HepG2 (cell line): ENCODE measurements at regions not wholly inside any gene's neighbourhood (a gene's known extent, or its start where the extent isn't known, plus 50 kb on each side); places are given as distances from the start of the nearest gene placed in this dataset.

Experiments
- ATAC-seq: fragments of 200-7000 bp; cut with Tn5 transposase; 3 replicates; pipeline ENCODE4 v1.9.1; 2020; ENCODE audit warnings: mild to moderate bottlenecking, moderate library complexity
- BruUV-seq: library from RNA; stranded (reverse); fragments of 400-500 nt; replicated peaks from 2 replicates; lab custom pipeline; 2021; lab: Mats Ljungman, UMichigan
- CTCF ChIA-PET: fragments of 300-600 bp; formaldehyde crosslinking; extraction: SDS; loops from one replicate; lab custom pipeline; 2021; ENCODE audit warnings: low total read pairs, inconsistent platforms, low intra/inter-chr PET ratio; lab: Yijun Ruan, JAX
- POLR2A ChIA-PET: fragments of 350-600 bp; sonication (Branson Sonifier 250); formaldehyde crosslinking; loops from one replicate; lab custom pipeline; 2020; ENCODE audit warnings: antibody characterized with exemption, inconsistent platforms; lab: Yijun Ruan, JAX
- DNase-seq: peaks from one replicate; pipeline ENCODE4 v3.0.0-alpha.2; 2015; ENCODE audit warnings: low spot score
- FAIRE-seq: peaks from 3 replicates; lab custom pipeline; 2011; peaks lifted over from hg19 to GRCh38; lab: Jason Lieb, UNC
- H2AFZ ChIP-seq: one replicate; pipeline ENCODE4 v1.6.1; 2011; ENCODE audit warnings: low read length, inconsistent platforms
- H3K27ac ChIP-seq: fragments of 300-600 bp; 3 replicates; pipeline ENCODE4 v1.8.0; 2011; ENCODE audit warnings: mixed run types, mild to moderate bottlenecking, mixed read lengths, low read length, inconsistent platforms; ENCODE audit not compliant: insufficient read depth; ENCODE audit errors: extremely low read length
- H3K27me3 ChIP-seq, 2 experiments: fragments of 200-600 bp in 1 of 2; 2 replicates in 1 of 2; 3 replicates in 1 of 2; pipeline versions ENCODE4 v1.6.0 to v1.8.0; 2011; ENCODE audit warnings: low read length in 2 of 2, mild to moderate bottlenecking in 2 of 2, moderate library complexity in 2 of 2, inconsistent platforms in 1 of 2; ENCODE audit not compliant: insufficient read depth in 2 of 2, control insufficient read depth in 1 of 2
- H3K36me3 ChIP-seq, 2 experiments: fragments of 200-600 bp in 1 of 2; replicated peaks in 1 of 2; 2 replicates in 1 of 2; 3 replicates in 1 of 2; pipeline versions ENCODE4 v1.5.1 to v1.8.0; 2011; ENCODE audit warnings: low read length in 2 of 2, inconsistent platforms in 1 of 2; ENCODE audit not compliant: insufficient read depth in 2 of 2, control insufficient read depth in 1 of 2
- H3K4me1 ChIP-seq: 2 replicates; pipeline ENCODE4 v1.5.1; 2012; ENCODE audit warnings: low read length, inconsistent platforms; ENCODE audit not compliant: insufficient read depth
- H3K4me2 ChIP-seq: 2 replicates; pipeline ENCODE4 v1.6.0; 2011; ENCODE audit warnings: low read depth, low read length, inconsistent platforms
- H3K4me3 ChIP-seq, 3 experiments: fragments of 200-600 bp in 1 of 3; sonication (generic), shearing (Covaris generic) in 1 of 3; replicated peaks in 1 of 3; 2 replicates each; pipeline ENCODE4 v1.5.1; 2011 to 2016; ENCODE audit warnings: low read length in 3 of 3, inconsistent platforms in 2 of 3, low read depth in 2 of 3, mild to moderate bottlenecking in 2 of 3, control low read depth in 1 of 3, mixed read lengths in 1 of 3; ENCODE audit not compliant: insufficient read depth in 1 of 3
- H3K79me2 ChIP-seq: one replicate; pipeline ENCODE4 v1.6.1; 2011; ENCODE audit warnings: low read length, inconsistent platforms; ENCODE audit not compliant: insufficient read depth
- H3K9ac ChIP-seq: 2 replicates; pipeline ENCODE4 v1.6.0; 2011; ENCODE audit warnings: mild to moderate bottlenecking, low read depth, low read length, inconsistent platforms; ENCODE audit not compliant: insufficient read depth
- H3K9me3 ChIP-seq: 2 replicates; pipeline ENCODE4 v1.5.1; 2012; ENCODE audit warnings: mild to moderate bottlenecking, low read length
- H4K20me1 ChIP-seq: 2 replicates; pipeline ENCODE4 v1.6.0; 2011; ENCODE audit warnings: inconsistent platforms, mild to moderate bottlenecking, low read length, moderate library complexity; ENCODE audit not compliant: insufficient read depth
- CC2D1A ChIP-seq: sonication (generic); formaldehyde crosslinking; IDR thresholded peaks from 2 replicates; pipeline ENCODE4 v1.8.1; 2023; ENCODE audit warnings: mild to moderate bottlenecking, missing genetic modification reagents
- GABPB1 ChIP-seq: IDR thresholded peaks from 2 replicates; pipeline ENCODE4 v1.6.1; 2016; ENCODE audit warnings: mild to moderate bottlenecking, missing genetic modification reagents, moderate library complexity, missing compliant biosample characterization
- MLXIP ChIP-seq: sonication (generic); formaldehyde crosslinking; IDR thresholded peaks from 2 replicates; pipeline ENCODE4 v1.9.0; 2021; ENCODE audit warnings: missing genetic modification reagents, borderline replicate concordance
- MYNN ChIP-seq: sonication (generic); formaldehyde crosslinking; IDR thresholded peaks from 2 replicates; pipeline ENCODE4 v1.4.0; 2020; ENCODE audit warnings: mild to moderate bottlenecking, low read depth, missing genetic modification reagents
- NFIB ChIP-seq: sonication (generic); formaldehyde crosslinking; IDR thresholded peaks from 2 replicates; pipeline ENCODE4 v1.9.0; 2021; ENCODE audit warnings: missing genetic modification reagents, mild to moderate bottlenecking, borderline replicate concordance
- ZFP36L1 ChIP-seq: sonication (generic); formaldehyde crosslinking; IDR thresholded peaks from 2 replicates; pipeline ENCODE4 v1.8.0; 2022; ENCODE audit warnings: mild to moderate bottlenecking, missing genetic modification reagents, moderate library complexity
- ZNF160 ChIP-seq: sonication (generic); formaldehyde crosslinking; IDR thresholded peaks from 2 replicates; pipeline ENCODE4 v1.8.0; 2022; ENCODE audit warnings: mild to moderate bottlenecking, inconsistent platforms, missing genetic modification reagents
- WGBS: methylation state at CpG from one replicate; pipeline ENCODE4 v1.1.6; 2017; ENCODE audit warnings: low lambda C conversion rate; 5-methylcytosine and 5-hydroxymethylcytosine counted together
- in situ Hi-C: cut with HindIII; loops from 2 replicates; pipeline ENCODE4 v1.10.0; 2017; ENCODE audit warnings: low pct_unique_long_range_greater_than_20kb; ENCODE audit not compliant: extremely low pct_ligation_motif_present
- intact Hi-C: fragments of 100-400 bp; cut with micrococcal nuclease; formaldehyde crosslinking; loops from one replicate; pipeline ENCODE4 v1.10.0; 2022; ENCODE audit not compliant: unreplicated experiment

- Histone ChIP-seq H3K79me2 (no peaks in the 10 kb centered on the region), H3K4me3 (no peak overlapping the region), H3K9me3 (no peaks in the 10 kb centered on the region), H3K27me3 (no peaks in the 10 kb centered on the region; a peak in 1 of 5 replicates), H3K4me1 (no peaks in the 10 kb centered on the region)
- 0% methylated on average over 1 of the region's 1 CpG for WGBS
- intact Hi-C loops = no loop called here
- TF ChIP-seq CC2D1A (CRISPR knock-in tag) (no peak), MLXIP (CRISPR knock-in tag) (no peak), ZNF160 (CRISPR knock-in tag) (no peak), GABPB1 (CRISPR knock-in tag) (no peak), MYNN (CRISPR knock-in tag) (no peak), ZFP36L1 (CRISPR knock-in tag) (no peak), NFIB (CRISPR knock-in tag) (no peak)
- TF ChIP-seq, all 625 proteins: peak for 0
- Histone ChIP-seq H3K36me3 (no peaks in the 10 kb centered on the region), H3K9ac (no peak overlapping the region), H4K20me1 (no peaks in the 10 kb centered on the region), H3K4me2 (no peak overlapping the region), H3K27ac (no peak overlapping the region), H2AFZ (no peak overlapping the region)
- in situ Hi-C loops = no loop called here
- ChIA-PET CTCF (no interaction called here), POLR2A (no interaction called here)
- no peak for ATAC-seq
- BruUV-seq = no TSS peak
- no peak for DNase-seq
- FAIRE-seq = no peak
Measured at GRCh38 chr9:89786655-89787054, 181.8 kb downstream of the GADD45G start.
